Pancreas (tissue), 10 donors: ENCODE measurements at regions not wholly inside any gene's neighbourhood (a gene's known extent, or its start where the extent isn't known, plus 50 kb on each side); places are given as distances from the start of the nearest gene placed in this dataset.

Source experiments
- ATAC-seq, 4 donors: fragments of 200-7000 bp; cut with Tn5 transposase; one replicate each; pipeline versions ENCODE4 v1.8.0 to v1.9.1; 2020; ENCODE audit warnings: mild to moderate bottlenecking in 4 of 4, moderate library complexity in 4 of 4
- DNase-seq, 6 donors: peaks; one replicate each; pipeline ENCODE4 v3.0.0-alpha.2; 2020
- FAIRE-seq: peaks from 2 replicates; lab custom pipeline; 2012; peaks lifted over from hg19 to GRCh38; lab: Jason Lieb, UNC
- H3K27ac ChIP-seq, 4 donors: fragments of 200-600 bp; sonication (generic); 1 replicate in 3 of 4; 2 replicates in 1 of 4; pipeline versions ENCODE4 v1.5.0 to v1.8.0; 2020
- H3K27me3 ChIP-seq, 4 donors: fragments of 200-600 bp; one replicate each; pipeline ENCODE4 v1.8.0; 2021
- H3K36me3 ChIP-seq, 3 donors: fragments of 200-600 bp; sonication (generic) in 1 of 3; one replicate each; pipeline versions ENCODE4 v1.5.0 to v1.8.0; 2020 to 2021
- H3K4me1 ChIP-seq, 3 donors: fragments of 200-600 bp; one replicate each; pipeline ENCODE4 v1.8.0; 2021
- H3K4me3 ChIP-seq, 4 donors: fragments of 200-600 bp; sonication (generic) in 2 of 4; one replicate each; pipeline versions ENCODE4 v1.5.0 to v1.8.0; 2020 to 2021
- H3K9me3 ChIP-seq, 4 donors: fragments of 200-600 bp; one replicate each; pipeline ENCODE4 v1.8.0; 2021
- WGBS, 2 donors: extraction: QIAGEN DNeasy Blood & Tissue Kit; methylation state at CpG; one replicate each; pipeline ENCODE4 v1.1.7; 2013; 5-methylcytosine and 5-hydroxymethylcytosine counted together
- intact Hi-C, 3 donors: fragments of 100-400 bp; cut with DNase I; formaldehyde crosslinking; loops; one replicate each; pipeline versions ENCODE4 v1.11.1 to v1.14.2; 2022
- TF ChIP-seq, protein P1 (sequence below), 4 donors: fragments of 200-600 bp; sonication (generic) in 3 of 4; IDR thresholded peaks; one replicate each; pipeline versions ENCODE4 v1.5.0 to v1.8.0; 2021; ENCODE audit warnings: antibody characterized with exemption in 4 of 4
- donor health status: healthy with polysubstance abuse.
- donor health status: DM: no; HTN: no; CAD: no; lungs with moderate emphysema.
- donor health status: DM: no; HTN: no; CAD: no.
- donor health status: control.
- donor health status: control.
- donor health status: Bipolar disorder and iron deficiency.
- donor health status: DM: yes; HTN: yes; CAD: no.
- donor health status: DM: no; HTN: no; CAD: no.
- donor health status: DM: no; HTN: no; CAD: no.
- donor health status: DM: yes; HTN: yes; CAD: no.

DNA sequence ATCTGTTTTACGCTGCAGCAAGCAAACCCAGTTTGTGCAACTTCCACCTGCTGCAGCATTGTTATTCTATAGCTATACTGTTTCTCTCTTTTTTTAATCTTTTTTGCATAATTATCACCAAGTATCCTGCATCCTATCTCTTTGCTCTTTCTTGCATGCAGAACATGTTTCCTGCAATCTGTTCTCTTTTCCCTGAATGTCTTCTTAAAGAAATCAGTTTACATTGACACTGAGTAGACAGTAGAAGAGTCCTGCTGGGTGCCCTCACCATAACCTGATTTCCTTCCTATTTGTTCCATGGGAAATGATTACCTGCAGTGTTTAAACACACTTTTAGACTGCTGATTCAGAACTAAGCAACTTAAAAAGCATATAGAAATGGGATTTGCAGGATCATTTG, 964.7 kb downstream of the PCDH19 start:
- whole genome bisulfite sequencing, 2 donors = 71 to 80% methylated on average over 1 of the region's 1 CpG
- no peak overlapping the region for H3K4me3 ChIP-seq
- H3K27ac ChIP-seq = no peak overlapping the region
- DNase-seq (no peak), FAIRE-seq (no peak), ATAC-seq (no peak)
- H3K4me1 ChIP-seq = no peaks in the 10 kb centered on the region
- H3K9me3 ChIP-seq = no peaks in the 10 kb centered on the region
- no peaks in the 10 kb centered on the region for H3K36me3 ChIP-seq
- intact Hi-C loops = no loop called here
- H3K27me3 ChIP-seq = peaks cover 0 to 6% (median 0%) of the 10 kb centered on the region in 4 donors
- TF ChIP-seq, protein P1, sequence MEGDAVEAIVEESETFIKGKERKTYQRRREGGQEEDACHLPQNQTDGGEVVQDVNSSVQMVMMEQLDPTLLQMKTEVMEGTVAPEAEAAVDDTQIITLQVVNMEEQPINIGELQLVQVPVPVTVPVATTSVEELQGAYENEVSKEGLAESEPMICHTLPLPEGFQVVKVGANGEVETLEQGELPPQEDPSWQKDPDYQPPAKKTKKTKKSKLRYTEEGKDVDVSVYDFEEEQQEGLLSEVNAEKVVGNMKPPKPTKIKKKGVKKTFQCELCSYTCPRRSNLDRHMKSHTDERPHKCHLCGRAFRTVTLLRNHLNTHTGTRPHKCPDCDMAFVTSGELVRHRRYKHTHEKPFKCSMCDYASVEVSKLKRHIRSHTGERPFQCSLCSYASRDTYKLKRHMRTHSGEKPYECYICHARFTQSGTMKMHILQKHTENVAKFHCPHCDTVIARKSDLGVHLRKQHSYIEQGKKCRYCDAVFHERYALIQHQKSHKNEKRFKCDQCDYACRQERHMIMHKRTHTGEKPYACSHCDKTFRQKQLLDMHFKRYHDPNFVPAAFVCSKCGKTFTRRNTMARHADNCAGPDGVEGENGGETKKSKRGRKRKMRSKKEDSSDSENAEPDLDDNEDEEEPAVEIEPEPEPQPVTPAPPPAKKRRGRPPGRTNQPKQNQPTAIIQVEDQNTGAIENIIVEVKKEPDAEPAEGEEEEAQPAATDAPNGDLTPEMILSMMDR (IDR thresholded peaks at IDR 0.05) = no peak

DNA sequence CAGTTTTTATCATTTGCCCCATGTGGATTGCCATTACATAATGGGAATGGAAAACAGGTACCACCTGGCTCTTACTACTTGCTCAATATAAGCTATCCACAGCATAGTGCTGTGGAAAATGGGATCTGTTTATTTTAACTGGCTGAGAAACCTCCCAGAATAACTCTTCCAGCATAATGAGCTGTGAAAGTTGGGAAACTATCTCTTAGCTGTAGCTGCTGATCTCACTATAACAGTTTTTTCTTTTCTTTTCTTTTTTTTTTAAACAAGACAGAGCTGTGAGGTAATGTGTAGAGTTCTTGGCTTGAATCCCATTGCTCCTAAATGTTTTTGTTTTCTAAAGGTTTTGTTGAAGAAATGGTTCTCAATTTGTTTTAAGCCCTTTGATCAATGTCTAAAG, 988.3 kb downstream of the PCDH19 start:
- intact Hi-C loops = no loop called here
- H3K9me3 ChIP-seq = no peaks in the 10 kb centered on the region
- TF ChIP-seq, protein P1 (IDR thresholded peaks at IDR 0.05) = no peak
- H3K4me3 ChIP-seq = no peak overlapping the region
- no peaks in the 10 kb centered on the region for H3K36me3 ChIP-seq
- no peak overlapping the region for H3K27ac ChIP-seq
- no peak for FAIRE-seq
- H3K4me1 ChIP-seq = no peaks in the 10 kb centered on the region
- no peak for ATAC-seq
- peaks cover 0 to 18% (median 0%) of the 10 kb centered on the region in 4 donors for H3K27me3 ChIP-seq
- no peak for DNase-seq

DNA sequence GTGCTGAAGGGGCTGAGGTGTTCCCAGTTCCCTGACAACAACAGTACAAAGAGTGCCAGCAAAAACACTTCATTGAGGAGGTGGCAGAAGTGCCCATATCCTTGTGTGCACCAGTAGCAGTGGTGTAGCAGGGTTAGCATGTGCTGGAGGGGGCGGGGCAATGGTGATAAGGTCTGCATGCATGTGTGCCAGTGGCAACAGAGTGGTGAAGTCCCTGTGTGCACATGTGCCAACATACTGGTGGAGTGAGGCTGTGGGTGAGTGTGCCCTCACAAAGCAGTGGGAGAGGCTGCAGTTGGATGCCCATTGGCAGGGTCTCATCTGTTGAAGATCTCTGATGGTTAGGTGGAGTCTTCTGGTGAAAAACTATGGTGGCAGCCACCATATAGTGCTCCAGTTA, 994.6 kb downstream of the PCDH19 start:
- Histone ChIP-seq H3K9me3 (no peaks in the 10 kb centered on the region), H3K36me3 (no peaks in the 10 kb centered on the region), H3K27ac (no peak overlapping the region), H3K4me1 (no peaks in the 10 kb centered on the region), H3K4me3 (no peak overlapping the region), H3K27me3 (peaks cover 0 to 17% (median 0%) of the 10 kb centered on the region in 4 donors)
- 50 to 68% methylated on average over 1 of the region's 1 CpG for WGBS, 2 donors
- no peak for DNase-seq
- TF ChIP-seq, protein P1 (IDR thresholded peaks at IDR 0.05) = no peak
- FAIRE-seq = no peak
- no peak for ATAC-seq
- intact Hi-C loops = no loop called here

DNA sequence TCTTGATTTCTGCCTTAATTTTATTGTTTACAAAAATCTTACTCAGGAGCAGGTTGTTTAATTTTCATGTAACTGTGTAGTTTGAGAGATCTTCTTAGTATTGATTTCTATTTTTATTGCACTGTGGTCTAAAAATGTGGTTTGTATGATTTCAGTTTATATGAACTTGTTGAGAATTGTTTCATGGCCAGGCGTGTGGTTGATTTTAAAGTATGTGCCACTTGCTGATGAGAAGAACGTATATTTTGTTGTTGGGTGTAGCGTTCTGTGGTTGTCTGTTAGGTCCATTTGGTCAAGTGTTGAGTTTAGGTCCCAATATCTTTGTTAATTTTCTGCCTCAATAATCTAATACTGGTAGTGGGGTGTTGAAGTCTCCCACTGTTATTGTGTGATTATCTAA, 996.8 kb downstream of the PCDH19 start:
- Histone ChIP-seq H3K27me3 (peaks cover 0 to 16% (median 0%) of the 10 kb centered on the region in 4 donors), H3K9me3 (no peaks in the 10 kb centered on the region), H3K4me3 (no peak overlapping the region), H3K36me3 (no peaks in the 10 kb centered on the region), H3K27ac (no peak overlapping the region), H3K4me1 (no peaks in the 10 kb centered on the region)
- TF ChIP-seq, protein P1 (IDR thresholded peaks at IDR 0.05) = no peak
- FAIRE-seq (no peak), DNase-seq (no peak), ATAC-seq (no peak)
- intact Hi-C loops = no loop called here
- WGBS, 2 donors = 48 to 63% methylated on average over 3 of the region's 3 CpGs

DNA sequence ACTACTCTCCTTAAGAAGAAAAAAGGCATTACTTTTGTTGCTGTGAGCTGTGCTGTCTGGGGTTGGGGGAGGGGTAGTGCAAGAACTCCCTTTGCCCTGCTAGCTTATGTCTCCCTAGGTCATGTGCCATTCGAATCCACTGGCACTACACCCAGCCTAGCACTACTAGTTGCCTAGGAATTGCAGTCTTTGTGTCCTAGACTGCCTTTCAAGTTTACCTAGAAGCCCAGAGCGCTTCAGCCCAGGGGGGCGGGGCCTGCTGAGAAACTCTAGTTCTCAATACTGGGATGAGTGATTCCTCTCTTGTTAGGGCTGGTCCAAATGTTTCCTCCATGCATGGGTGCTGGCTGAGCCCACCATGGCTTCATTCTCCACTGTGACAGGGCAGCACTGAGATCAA, 1011.5 kb downstream of the PCDH19 start:
- 39 to 51% methylated on average over 3 of the region's 3 CpGs for WGBS, 2 donors
- FAIRE-seq = no peak
- no peaks in the 10 kb centered on the region for H3K36me3 ChIP-seq
- no peaks in the 10 kb centered on the region for H3K27me3 ChIP-seq
- H3K9me3 ChIP-seq = no peaks in the 10 kb centered on the region
- no peak for DNase-seq
- no peaks in the 10 kb centered on the region for H3K4me1 ChIP-seq
- no peak for ATAC-seq
- intact Hi-C loops = no loop called here
- H3K4me3 ChIP-seq = no peak overlapping the region
- TF ChIP-seq, protein P1 (IDR thresholded peaks at IDR 0.05) = no peak
- no peak overlapping the region for H3K27ac ChIP-seq
